IMR-90 (cell line): ENCODE measurements at regions not wholly inside any gene's neighbourhood (a gene's known extent, or its start where the extent isn't known, plus 50 kb on each side); places are given as distances from the start of the nearest gene placed in this dataset.

ENCODE experiments used
- ATAC-seq: fragments of 200-7000 bp; cut with Tn5 transposase; 2 replicates; pipeline ENCODE4 v1.9.1; 2020; ENCODE audit warnings: low read depth, mild to moderate bottlenecking, moderate library complexity
- BruUV-seq: library from RNA; stranded (reverse); fragments of 400-500 nt; replicated peaks from 2 replicates; lab custom pipeline; 2021; lab: Mats Ljungman, UMichigan
- CTCF ChIA-PET: fragments of 300-600 bp; formaldehyde crosslinking; extraction: SDS; loops from one replicate; lab custom pipeline; 2021; ENCODE audit warnings: antibody characterized with exemption; lab: Yijun Ruan, JAX
- POLR2A ChIA-PET: fragments of 300-600 bp; sonication (Branson Sonifier 250); formaldehyde crosslinking; loops from one replicate; lab custom pipeline; 2022; ENCODE audit warnings: antibody characterized with exemption; ENCODE audit not compliant: unreplicated experiment; lab: Charles Lee
- DNase-seq: peaks from one replicate; pipeline ENCODE4 v3.0.0; 2013
- H2AFZ ChIP-seq: replicated peaks from 2 replicates; pipeline ENCODE3; 2013; ENCODE audit warnings: low read length, mild to moderate bottlenecking; ENCODE audit not compliant: poor library complexity
- H2AK5ac ChIP-seq: 2 replicates; pipeline ENCODE4 v1.6.1; 2013; ENCODE audit warnings: low read depth, low read length, inconsistent platforms
- H2AK9ac ChIP-seq: replicated peaks from 2 replicates; pipeline ENCODE3; 2013; ENCODE audit warnings: mild to moderate bottlenecking, low read depth, low read length, moderate library complexity; ENCODE audit not compliant: poor library complexity
- H2BK120ac ChIP-seq: 2 replicates; pipeline ENCODE4 v1.6.1; 2013; ENCODE audit warnings: low read depth, low read length, inconsistent platforms
- H2BK15ac ChIP-seq: 3 replicates; pipeline ENCODE4 v1.6.1; 2013; ENCODE audit warnings: low read depth, low read length, inconsistent platforms
- H2BK20ac ChIP-seq: 2 replicates; pipeline ENCODE4 v1.6.1; 2013; ENCODE audit warnings: low read depth, mild to moderate bottlenecking, inconsistent platforms, low read length, moderate library complexity
- H2BK5ac ChIP-seq: 2 replicates; pipeline ENCODE4 v1.6.1; 2013; ENCODE audit warnings: mild to moderate bottlenecking, low read depth, low read length, inconsistent platforms; ENCODE audit not compliant: poor library complexity, severe bottlenecking
- H3K14ac ChIP-seq: replicated peaks from 2 replicates; pipeline ENCODE4 v1.6.1; 2013; ENCODE audit warnings: low read depth, low read length, inconsistent platforms
- H3K18ac ChIP-seq: 2 replicates; pipeline ENCODE4 v1.6.1; 2013; ENCODE audit warnings: low read depth, low read length, control low read depth
- H3K23ac ChIP-seq: 2 replicates; pipeline ENCODE4 v1.6.1; 2013; ENCODE audit warnings: low read depth, low read length, inconsistent platforms
- H3K27ac ChIP-seq: 2 replicates; pipeline ENCODE4 v1.5.1; 2013; ENCODE audit warnings: mild to moderate bottlenecking, control low read depth, low read length; ENCODE audit not compliant: insufficient read depth
- H3K27me3 ChIP-seq: 2 replicates; pipeline ENCODE4 v1.6.1; 2013; ENCODE audit warnings: low read length; ENCODE audit not compliant: control insufficient read depth, insufficient read depth
- H3K36me3 ChIP-seq: 2 replicates; pipeline ENCODE4 v1.6.1; 2013; ENCODE audit warnings: low read length, mixed read lengths; ENCODE audit not compliant: control insufficient read depth, insufficient read depth
- H3K4ac ChIP-seq: 2 replicates; pipeline ENCODE4 v1.6.1; 2013; ENCODE audit warnings: low read depth, low read length, inconsistent platforms
- H3K4me1 ChIP-seq: 2 replicates; pipeline ENCODE4 v1.6.1; 2013; ENCODE audit warnings: low read length, mixed read lengths; ENCODE audit not compliant: control insufficient read depth, insufficient read depth
- H3K4me2 ChIP-seq: 2 replicates; pipeline ENCODE4 v1.6.1; 2013; ENCODE audit warnings: low read depth, mild to moderate bottlenecking, control low read depth, low read length, moderate library complexity
- H3K4me3 ChIP-seq: 2 replicates; pipeline ENCODE4 v1.5.1; 2013; ENCODE audit warnings: low read depth, mild to moderate bottlenecking, control low read depth, low read length, moderate library complexity; ENCODE audit not compliant: insufficient read depth
- H3K56ac ChIP-seq: 2 replicates; pipeline ENCODE4 v1.6.1; 2013; ENCODE audit warnings: low read length, inconsistent platforms; ENCODE audit not compliant: insufficient read depth; ENCODE audit errors: extremely low read depth
- H3K79me1 ChIP-seq, 2 experiments: 2 replicates each; pipeline ENCODE4 v1.6.1; 2013; ENCODE audit warnings: low read length in 2 of 2, inconsistent platforms in 1 of 2, low read depth in 1 of 2
- H3K9ac ChIP-seq: 2 replicates; pipeline ENCODE4 v1.6.1; 2013; ENCODE audit warnings: low read depth, low read length, control low read depth
- H3K9me1 ChIP-seq: 2 replicates; pipeline ENCODE4 v1.6.1; 2013; ENCODE audit warnings: low read length, inconsistent platforms; ENCODE audit not compliant: insufficient read depth
- H3K9me3 ChIP-seq: 2 replicates; pipeline ENCODE4 v1.6.1; 2013; ENCODE audit warnings: low read length; ENCODE audit not compliant: control insufficient read depth, insufficient read depth
- H4K20me1 ChIP-seq: 2 replicates; pipeline ENCODE4 v1.6.1; 2013; ENCODE audit warnings: low read length, inconsistent platforms; ENCODE audit not compliant: insufficient read depth
- H4K5ac ChIP-seq: 2 replicates; pipeline ENCODE4 v1.6.1; 2013; ENCODE audit warnings: mild to moderate bottlenecking, low read depth, low read length, control low read depth
- H4K8ac ChIP-seq, 2 experiments: 2 replicates each; pipeline ENCODE4 v1.6.1; 2013; ENCODE audit warnings: low read depth in 2 of 2, low read length in 2 of 2, control low read depth in 1 of 2, inconsistent platforms in 1 of 2
- H4K91ac ChIP-seq: 2 replicates; pipeline ENCODE4 v1.6.1; 2013; ENCODE audit warnings: low read depth, low read length, inconsistent platforms; ENCODE audit not compliant: insufficient read depth
- BHLHE40 ChIP-seq: fragments of 150-350 bp; IDR thresholded peaks from 2 replicates; pipeline ENCODE4 v1.6.1; 2016; ENCODE audit warnings: mild to moderate bottlenecking, low read depth, low read length
- CEBPB ChIP-seq: IDR thresholded peaks from 2 replicates; pipeline ENCODE4 v1.6.1; 2012; ENCODE audit warnings: low read depth, low read length, improper control_type of control experiment
- CHD1 ChIP-seq: IDR thresholded peaks from 2 replicates; pipeline ENCODE4 v1.6.1; 2012; ENCODE audit warnings: low read depth, low read length, improper control_type of control experiment
- FOS ChIP-seq: fragments of 150-350 bp; IDR thresholded peaks from 2 replicates; pipeline ENCODE4 v1.6.1; 2016; ENCODE audit warnings: low read depth, low read length
- MAFK ChIP-seq: IDR thresholded peaks from 2 replicates; pipeline ENCODE4 v1.6.1; 2012; ENCODE audit warnings: low read depth, low read length, improper control_type of control experiment
- MAZ ChIP-seq: IDR thresholded peaks from 2 replicates; pipeline ENCODE4 v1.6.1; 2012; ENCODE audit warnings: low read depth, mild to moderate bottlenecking, low read length, improper control_type of control experiment, moderate library complexity, borderline replicate concordance
- MXI1 ChIP-seq: IDR thresholded peaks from 2 replicates; pipeline ENCODE4 v1.6.1; 2012; ENCODE audit warnings: low read depth, mild to moderate bottlenecking, low read length, moderate library complexity, borderline replicate concordance
- NFE2L2 ChIP-seq: fragments of 150-350 bp; IDR thresholded peaks from 2 replicates; pipeline ENCODE4 v1.6.1; 2016; ENCODE audit warnings: low read depth, mild to moderate bottlenecking, low read length
- POLR2A ChIP-seq: IDR thresholded peaks from 2 replicates; pipeline ENCODE4 v1.6.1; 2012; ENCODE audit warnings: mild to moderate bottlenecking, low read depth, low read length
- RAD21 ChIP-seq: IDR thresholded peaks from 2 replicates; pipeline ENCODE4 v1.6.1; 2012; ENCODE audit warnings: low read length, improper control_type of control experiment
- RCOR1 ChIP-seq: IDR thresholded peaks from 2 replicates; pipeline ENCODE4 v1.6.1; 2012; ENCODE audit warnings: mild to moderate bottlenecking, low read length, improper control_type of control experiment; ENCODE audit not compliant: insufficient replicate concordance
- RFX5 ChIP-seq: IDR thresholded peaks from 2 replicates; pipeline ENCODE4 v1.8.0; 2012; ENCODE audit warnings: low read depth, mild to moderate bottlenecking, low read length, moderate library complexity
- SMC3 ChIP-seq: fragments of 150-350 bp; IDR thresholded peaks from 2 replicates; pipeline ENCODE4 v1.6.1; 2016; ENCODE audit warnings: low read depth, mild to moderate bottlenecking, antibody characterized with exemption, low read length, moderate library complexity
- WGBS, 2 experiments: methylation state at CpG; one replicate each; pipeline versions ENCODE4 v1.1.5 to v1.1.7; 2013; ENCODE audit warnings: missing lambda C conversion rate in 2 of 2; ENCODE audit not compliant: insufficient read length in 1 of 2; ENCODE audit errors: extremely low coverage in 2 of 2; 5-methylcytosine and 5-hydroxymethylcytosine counted together
- dilution Hi-C: fragments of 300-500 bp; cut with HindIII; formaldehyde crosslinking; loops from one replicate; pipeline ENCODE4 v1.14.3; 2018; ENCODE audit warnings: low sequenced_read_pairs; ENCODE audit not compliant: unreplicated experiment
- in situ Hi-C: fragments of 300-500 bp; cut with MboI; formaldehyde crosslinking; loops from 3 replicates; pipeline ENCODE4 v1.14.3; 2019; ENCODE audit warnings: low sequenced_read_pairs, inconsistent platforms, mixed read lengths
- intact Hi-C: fragments of 100-400 bp; cut with micrococcal nuclease; formaldehyde crosslinking; loops from 2 replicates; pipeline ENCODE4 v1.10.0; 2022
- TF ChIP-seq, protein P1 (sequence below): fragments of 150-350 bp; IDR thresholded peaks from 2 replicates; pipeline ENCODE4 v1.6.1; 2017; ENCODE audit warnings: mild to moderate bottlenecking, antibody characterized with exemption, low read length, low read depth
- TF ChIP-seq, protein P2 (sequence below): fragments of 150-350 bp; IDR thresholded peaks from 2 replicates; pipeline ENCODE4 v1.6.1; 2016; ENCODE audit warnings: low read depth, mild to moderate bottlenecking, low read length, moderate library complexity, borderline replicate concordance
- TF ChIP-seq, protein P3 (sequence below): conservative IDR thresholded peaks from 2 replicates; pipeline ENCODE4 v1.5.1; 2012; ENCODE audit warnings: mild to moderate bottlenecking, low read depth, low read length, improper control_type of control experiment

DNA sequence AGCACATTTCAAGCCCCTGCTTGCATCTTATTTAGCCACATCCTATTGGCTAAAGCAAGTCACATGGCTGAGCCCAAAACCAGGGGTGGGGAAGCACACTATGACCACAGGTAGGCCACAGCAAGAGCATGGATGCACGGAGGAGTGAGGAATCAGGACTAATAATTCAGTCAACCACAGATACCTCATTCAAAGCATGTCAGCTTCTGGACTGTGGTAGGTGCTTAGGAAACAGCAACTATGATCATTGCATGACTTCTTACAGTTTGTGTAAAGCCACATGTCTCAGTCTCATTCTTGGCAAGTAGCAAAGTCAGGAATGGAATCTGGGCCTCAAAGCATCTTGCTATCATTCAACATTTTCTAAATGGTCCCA, 79.0 kb upstream of the EMX2 start:
- intact Hi-C loops (no loop called here), in situ Hi-C loops (no loop called here), dilution Hi-C loops (no loop called here)
- H3K4me2 ChIP-seq = no peak overlapping the region
- TF ChIP-seq, protein P1, sequence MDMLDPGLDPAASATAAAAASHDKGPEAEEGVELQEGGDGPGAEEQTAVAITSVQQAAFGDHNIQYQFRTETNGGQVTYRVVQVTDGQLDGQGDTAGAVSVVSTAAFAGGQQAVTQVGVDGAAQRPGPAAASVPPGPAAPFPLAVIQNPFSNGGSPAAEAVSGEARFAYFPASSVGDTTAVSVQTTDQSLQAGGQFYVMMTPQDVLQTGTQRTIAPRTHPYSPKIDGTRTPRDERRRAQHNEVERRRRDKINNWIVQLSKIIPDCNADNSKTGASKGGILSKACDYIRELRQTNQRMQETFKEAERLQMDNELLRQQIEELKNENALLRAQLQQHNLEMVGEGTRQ = no peak
- TF ChIP-seq NFE2L2 = no peak
- TF ChIP-seq RCOR1 = no peak
- no peak for TF ChIP-seq RAD21
- no peak for TF ChIP-seq CEBPB
- no peak for TF ChIP-seq CHD1
- no peak for TF ChIP-seq MAFK
- TF ChIP-seq SMC3 = no peak
- TF ChIP-seq MAZ = no peak
- TF ChIP-seq BHLHE40 = no peak
- no peak for TF ChIP-seq FOS
- TF ChIP-seq, protein P2, sequence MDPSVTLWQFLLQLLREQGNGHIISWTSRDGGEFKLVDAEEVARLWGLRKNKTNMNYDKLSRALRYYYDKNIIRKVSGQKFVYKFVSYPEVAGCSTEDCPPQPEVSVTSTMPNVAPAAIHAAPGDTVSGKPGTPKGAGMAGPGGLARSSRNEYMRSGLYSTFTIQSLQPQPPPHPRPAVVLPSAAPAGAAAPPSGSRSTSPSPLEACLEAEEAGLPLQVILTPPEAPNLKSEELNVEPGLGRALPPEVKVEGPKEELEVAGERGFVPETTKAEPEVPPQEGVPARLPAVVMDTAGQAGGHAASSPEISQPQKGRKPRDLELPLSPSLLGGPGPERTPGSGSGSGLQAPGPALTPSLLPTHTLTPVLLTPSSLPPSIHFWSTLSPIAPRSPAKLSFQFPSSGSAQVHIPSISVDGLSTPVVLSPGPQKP = no peak
- no peak for TF ChIP-seq MXI1
- no peak for TF ChIP-seq POLR2A
- TF ChIP-seq, protein P3, sequence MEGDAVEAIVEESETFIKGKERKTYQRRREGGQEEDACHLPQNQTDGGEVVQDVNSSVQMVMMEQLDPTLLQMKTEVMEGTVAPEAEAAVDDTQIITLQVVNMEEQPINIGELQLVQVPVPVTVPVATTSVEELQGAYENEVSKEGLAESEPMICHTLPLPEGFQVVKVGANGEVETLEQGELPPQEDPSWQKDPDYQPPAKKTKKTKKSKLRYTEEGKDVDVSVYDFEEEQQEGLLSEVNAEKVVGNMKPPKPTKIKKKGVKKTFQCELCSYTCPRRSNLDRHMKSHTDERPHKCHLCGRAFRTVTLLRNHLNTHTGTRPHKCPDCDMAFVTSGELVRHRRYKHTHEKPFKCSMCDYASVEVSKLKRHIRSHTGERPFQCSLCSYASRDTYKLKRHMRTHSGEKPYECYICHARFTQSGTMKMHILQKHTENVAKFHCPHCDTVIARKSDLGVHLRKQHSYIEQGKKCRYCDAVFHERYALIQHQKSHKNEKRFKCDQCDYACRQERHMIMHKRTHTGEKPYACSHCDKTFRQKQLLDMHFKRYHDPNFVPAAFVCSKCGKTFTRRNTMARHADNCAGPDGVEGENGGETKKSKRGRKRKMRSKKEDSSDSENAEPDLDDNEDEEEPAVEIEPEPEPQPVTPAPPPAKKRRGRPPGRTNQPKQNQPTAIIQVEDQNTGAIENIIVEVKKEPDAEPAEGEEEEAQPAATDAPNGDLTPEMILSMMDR = no peak
- no peak for TF ChIP-seq RFX5
- H3K27me3 ChIP-seq = no peaks in the 10 kb centered on the region
- no peak overlapping the region for H3K27ac ChIP-seq
- H2BK20ac ChIP-seq = no peak overlapping the region
- H2AK5ac ChIP-seq = no peak overlapping the region
- H4K91ac ChIP-seq = no peak overlapping the region
- no peak overlapping the region for H2BK15ac ChIP-seq
- no peak overlapping the region for H2BK120ac ChIP-seq
- POLR2A ChIA-PET = no interaction called here
- H3K9me1 ChIP-seq = no peaks in the 10 kb centered on the region
- H2AK9ac ChIP-seq = no peak overlapping the region
- H3K23ac ChIP-seq = no peak overlapping the region
- no peak overlapping the region for H3K18ac ChIP-seq
- no peak overlapping the region for H3K56ac ChIP-seq
- H2AFZ ChIP-seq = no peak overlapping the region
- DNase-seq = no peak
- H3K9ac ChIP-seq = no peak overlapping the region
- H3K4me3 ChIP-seq = no peak overlapping the region
- H3K9me3 ChIP-seq = no peaks in the 10 kb centered on the region; the same call in 1 of the 2 replicates
- H3K36me3 ChIP-seq = no peaks in the 10 kb centered on the region
- H4K8ac ChIP-seq = no peak overlapping the region
- no peaks in the 10 kb centered on the region for H4K20me1 ChIP-seq
- WGBS, 2 experiments = no CpG with 5 or more reads among the region's 1 CpG
- H3K14ac ChIP-seq = no peak overlapping the region
- no peaks in the 10 kb centered on the region for H3K79me1 ChIP-seq
- no peaks in the 10 kb centered on the region for H3K4me1 ChIP-seq
- no peak overlapping the region for H4K5ac ChIP-seq
- H3K4ac ChIP-seq = no peak overlapping the region
- CTCF ChIA-PET = no interaction called here
- no peak overlapping the region for H2BK5ac ChIP-seq
- BruUV-seq = no TSS peak
- ATAC-seq = no peak
